Breast epithelium (tissue), 4 donors: ENCODE measurements at regions not wholly inside any gene's neighbourhood (a gene's known extent, or its start where the extent isn't known, plus 50 kb on each side); places are given as distances from the start of the nearest gene placed in this dataset.

Source experiments
- DNase-seq, 2 donors: peaks; one replicate each; pipeline ENCODE4 v3.0.0-alpha.2; 2019; ENCODE audit warnings: low spot score in 2 of 2
- H3K27ac ChIP-seq, 2 donors: fragments of 200-600 bp; sonication (generic) in 1 of 2; one replicate each; pipeline ENCODE4 v1.5.1; 2016 to 2019; ENCODE audit warnings: mild to moderate bottlenecking in 1 of 2
- H3K27me3 ChIP-seq, 2 donors: fragments of 200-600 bp; sonication (generic) in 1 of 2; one replicate each; pipeline versions ENCODE4 v1.5.1 to v1.6.0; 2017 to 2019; ENCODE audit warnings: control low read depth in 1 of 2, mild to moderate bottlenecking in 1 of 2
- H3K36me3 ChIP-seq: fragments of 200-600 bp; one replicate; pipeline ENCODE4 v1.5.1; 2019
- H3K4me1 ChIP-seq, 2 donors: fragments of 200-600 bp; sonication (generic); one replicate each; pipeline ENCODE4 v1.5.1; 2016 to 2019; ENCODE audit warnings: control low read depth in 1 of 2
- H3K4me3 ChIP-seq, 3 donors: fragments of 200-600 bp; sonication (generic); 1 replicate in 2 of 3; 2 replicates in 1 of 3; pipeline ENCODE4 v1.5.1; 2016 to 2019; ENCODE audit warnings: mild to moderate bottlenecking in 3 of 3, moderate library complexity in 2 of 3
- H3K9me3 ChIP-seq, 2 donors: fragments of 200-600 bp; sonication (generic) in 1 of 2; one replicate each; pipeline ENCODE4 v1.5.1; 2016 to 2019; ENCODE audit warnings: control low read depth in 1 of 2
- CTCF ChIP-seq, 3 donors: fragments of 450-650 bp; IDR thresholded peaks; one replicate each; pipeline ENCODE4 v1.5.1; 2016 to 2017; ENCODE audit warnings: antibody characterized with exemption in 3 of 3, mild to moderate bottlenecking in 3 of 3, moderate library complexity in 3 of 3
- POLR2A ChIP-seq: fragments of 450-650 bp; IDR thresholded peaks from one replicate; pipeline ENCODE4 v1.6.1; 2016; ENCODE audit warnings: antibody characterized with exemption, mild to moderate bottlenecking, moderate library complexity
- POLR2AphosphoS5 ChIP-seq, 3 donors: sonication (generic); formaldehyde crosslinking; IDR thresholded peaks; one replicate each; pipeline ENCODE4 v1.6.1; 2017; ENCODE audit warnings: antibody characterized with exemption in 3 of 3
- intact Hi-C: fragments of 100-400 bp; cut with DNase I; formaldehyde crosslinking; loops from one replicate; pipeline ENCODE4 v1.15.1; 2023; ENCODE audit warnings: low total_unique reads

GRCh38 chr9:99421369-99421768 lies 199.3 kb downstream of the SEC61B start:
- intact Hi-C loops, result no loop called here
- Histone ChIP-seq H3K36me3 (no peaks in the 10 kb centered on the region), H3K27me3 (no peaks in the 10 kb centered on the region), H3K4me3 (no peak overlapping the region), H3K9me3 (no peaks in the 10 kb centered on the region), H3K27ac (no peak overlapping the region), H3K4me1 (no peaks in the 10 kb centered on the region)
- no peak for DNase-seq
- TF ChIP-seq POLR2AphosphoS5 (IDR thresholded peaks at IDR 0.05), result no peak
- no peak for TF ChIP-seq CTCF (IDR thresholded peaks at IDR 0.05)
- no peak for TF ChIP-seq POLR2A

GRCh38 chr9:99425124-99425523 lies 203.0 kb downstream of the SEC61B start:
- no peak for TF ChIP-seq CTCF (IDR thresholded peaks at IDR 0.05)
- TF ChIP-seq POLR2AphosphoS5 (IDR thresholded peaks at IDR 0.05), result no peak
- no peak for TF ChIP-seq POLR2A
- H3K9me3 ChIP-seq, result no peaks in the 10 kb centered on the region
- no peaks in the 10 kb centered on the region for H3K27me3 ChIP-seq
- no peaks in the 10 kb centered on the region for H3K36me3 ChIP-seq
- no peaks in the 10 kb centered on the region for H3K4me1 ChIP-seq
- H3K4me3 ChIP-seq, result no peak overlapping the region
- H3K27ac ChIP-seq, result no peak overlapping the region
- DNase-seq, result no peak
- intact Hi-C loops, result no loop called here

- H3K4me1 ChIP-seq, result no peaks in the 10 kb centered on the region
- intact Hi-C loops, result no loop called here
- DNase-seq, result no peak
- no peak for TF ChIP-seq CTCF (IDR thresholded peaks at IDR 0.05)
- no peak for TF ChIP-seq POLR2A
- no peaks in the 10 kb centered on the region for H3K36me3 ChIP-seq
- H3K27ac ChIP-seq, result no peak overlapping the region
- H3K27me3 ChIP-seq, result no peaks in the 10 kb centered on the region
- no peaks in the 10 kb centered on the region for H3K9me3 ChIP-seq
- H3K4me3 ChIP-seq, result no peak overlapping the region
Measured at GRCh38 chr9:99425923-99426842, 204.1 kb downstream of the SEC61B start.

- H3K27ac ChIP-seq, result no peak overlapping the region
- no peak for TF ChIP-seq POLR2AphosphoS5 (IDR thresholded peaks at IDR 0.05)
- TF ChIP-seq CTCF (IDR thresholded peaks at IDR 0.05), result no peak
- no peak for TF ChIP-seq POLR2A
- no peaks in the 10 kb centered on the region for H3K36me3 ChIP-seq
- DNase-seq, result no peak
- intact Hi-C loops, result no loop called here
- no peaks in the 10 kb centered on the region for H3K9me3 ChIP-seq
- no peak overlapping the region for H3K4me3 ChIP-seq
- H3K27me3 ChIP-seq, result no peaks in the 10 kb centered on the region
- no peaks in the 10 kb centered on the region for H3K4me1 ChIP-seq
Measured at GRCh38 chr9:99427260-99427659, 205.2 kb downstream of the SEC61B start.

GRCh38 chr9:99430301-99430700 lies 208.2 kb downstream of the SEC61B start:
- intact Hi-C loops, result no loop called here
- no peak overlapping the region for H3K4me3 ChIP-seq
- TF ChIP-seq POLR2A (no peak), POLR2AphosphoS5 (IDR thresholded peaks at IDR 0.05) (no peak), CTCF (IDR thresholded peaks at IDR 0.05) (no peak)
- H3K27me3 ChIP-seq, result no peaks in the 10 kb centered on the region
- H3K4me1 ChIP-seq, result no peaks in the 10 kb centered on the region
- no peak overlapping the region for H3K27ac ChIP-seq
- no peak for DNase-seq
- H3K36me3 ChIP-seq, result no peaks in the 10 kb centered on the region
- H3K9me3 ChIP-seq, result no peaks in the 10 kb centered on the region
